ENCODE measurements at regions not wholly inside any gene's neighbourhood (a gene's known extent, or its start where the extent isn't known, plus 50 kb on each side); places are given as distances from the start of the nearest gene placed in this dataset.

DNA sequence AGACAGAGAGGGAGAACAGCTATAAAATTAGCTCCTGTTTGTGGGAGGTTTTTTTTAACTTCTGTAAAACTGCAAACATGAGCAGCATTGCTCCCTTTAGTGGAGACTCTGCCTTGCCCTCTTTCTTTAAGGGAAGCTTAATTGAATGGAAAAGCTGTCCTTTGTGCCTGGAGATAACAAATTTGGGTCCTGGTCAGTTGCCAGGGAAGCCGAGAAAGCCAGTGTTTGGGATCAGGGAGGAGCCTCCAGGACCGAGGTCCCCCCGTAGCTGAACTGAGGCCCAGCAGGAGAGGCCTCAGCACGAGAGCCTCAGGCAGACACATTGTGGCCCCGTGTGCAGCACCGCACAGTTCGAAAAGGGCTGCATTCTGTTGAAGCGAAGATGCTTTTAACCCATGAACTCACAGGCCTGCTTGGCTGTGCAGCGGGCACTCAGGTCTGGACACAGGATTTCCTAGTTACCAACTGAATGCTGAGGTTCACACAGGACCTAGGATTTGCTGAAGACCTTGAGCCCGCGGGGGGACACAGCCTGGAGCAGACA, 369.7 kb downstream of the DCDC2C start:
- Histone ChIP-seq H3K4me3 (no peak overlapping the region), H3K79me2 (ENCODE audit: control insufficient read depth, insufficient read depth, low read length) (no peaks in the 10 kb centered on the region), H3K27me3 (replicated peaks in 1 of 2; ENCODE audit: control insufficient read depth in 2 of 2, insufficient read depth in 2 of 2, low read length in 1 of 2) (no peaks in the 10 kb centered on the region), H3K4me2 (ENCODE audit: control insufficient read depth, insufficient read depth) (no peak overlapping the region), H3K27ac (ENCODE audit: control insufficient read depth, insufficient read depth) (no peak overlapping the region), H4K20me1 (ENCODE audit: control insufficient read depth, insufficient read depth) (no peaks in the 10 kb centered on the region), H3K4me1 (ENCODE audit: control insufficient read depth, insufficient read depth, low read length) (no peaks in the 10 kb centered on the region), H2AFZ (ENCODE audit: control insufficient read depth, low read depth, low read length) (no peak overlapping the region), H3K36me3 (ENCODE audit: control insufficient read depth in 2 of 2, insufficient read depth in 2 of 2, low read length in 1 of 2) (no peaks in the 10 kb centered on the region), H3K9ac (ENCODE audit: control insufficient read depth, insufficient read depth, low read length) (no peak overlapping the region), H3K9me3 (replicated peaks; ENCODE audit: control insufficient read depth, insufficient read depth, low read length) (no peaks in the 10 kb centered on the region)
- ChIA-PET RAD21 (ENCODE audit: unreplicated experiment) (no interaction called here), POLR2A (no interaction called here), CTCF (no interaction called here), SMC1A (ENCODE audit: uncharacterized antibody, unreplicated experiment) (no interaction called here)
- intact Hi-C loops (cut with micrococcal nuclease; ENCODE audit: unreplicated experiment) (no loop called here), in situ Hi-C loops (cut with MboI) (no loop called here)
- no peak for ATAC-seq
- BruUV-seq (replicated peaks), result no TSS peak
- FAIRE-seq, result no peak
- TF ChIP-seq POLR2AphosphoS5 (IDR thresholded peaks at IDR 0.05; ENCODE audit: low read length), result no peak
- TF ChIP-seq, protein P1, sequence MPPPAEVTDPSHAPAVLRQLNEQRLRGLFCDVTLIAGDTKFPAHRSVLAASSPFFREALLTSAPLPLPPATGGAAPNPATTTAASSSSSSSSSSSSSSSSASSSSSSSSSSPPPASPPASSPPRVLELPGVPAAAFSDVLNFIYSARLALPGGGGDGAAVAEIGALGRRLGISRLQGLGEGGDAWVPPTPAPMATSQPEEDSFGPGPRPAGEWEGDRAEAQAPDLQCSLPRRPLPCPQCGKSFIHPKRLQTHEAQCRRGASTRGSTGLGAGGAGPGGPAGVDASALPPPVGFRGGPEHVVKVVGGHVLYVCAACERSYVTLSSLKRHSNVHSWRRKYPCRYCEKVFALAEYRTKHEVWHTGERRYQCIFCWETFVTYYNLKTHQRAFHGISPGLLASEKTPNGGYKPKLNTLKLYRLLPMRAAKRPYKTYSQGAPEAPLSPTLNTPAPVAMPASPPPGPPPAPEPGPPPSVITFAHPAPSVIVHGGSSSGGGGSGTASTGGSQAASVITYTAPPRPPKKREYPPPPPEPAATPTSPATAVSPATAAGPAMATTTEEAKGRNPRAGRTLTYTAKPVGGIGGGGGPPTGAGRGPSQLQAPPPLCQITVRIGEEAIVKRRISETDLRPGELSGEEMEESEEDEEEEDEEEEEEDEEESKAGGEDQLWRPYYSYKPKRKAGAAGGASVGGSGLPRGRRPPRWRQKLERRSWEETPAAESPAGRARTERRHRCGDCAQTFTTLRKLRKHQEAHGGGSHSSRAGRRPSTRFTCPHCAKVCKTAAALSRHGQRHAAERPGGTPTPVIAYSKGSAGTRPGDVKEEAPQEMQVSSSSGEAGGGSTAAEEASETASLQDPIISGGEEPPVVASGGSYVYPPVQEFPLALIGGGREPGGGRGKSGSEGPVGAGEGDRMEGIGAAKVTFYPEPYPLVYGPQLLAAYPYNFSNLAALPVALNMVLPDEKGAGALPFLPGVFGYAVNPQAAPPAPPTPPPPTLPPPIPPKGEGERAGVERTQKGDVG (CRISPR knock-in tag; IDR thresholded peaks at IDR 0.05), result no peak
- TF ChIP-seq NFYA (IDR thresholded peaks at IDR 0.05; ENCODE audit: borderline replicate concordance, low read depth, low read length), result no peak
- TF ChIP-seq ZNF274 (IDR thresholded peaks at IDR 0.05; ENCODE audit: insufficient read depth, insufficient read length), result no peak
- TF ChIP-seq SMAD1 (IDR thresholded peaks at IDR 0.05; ENCODE audit: low read depth, partially characterized antibody), result no peak
- TF ChIP-seq HSF1 (IDR thresholded peaks at IDR 0.05; ENCODE audit: low read depth, low read length), result no peak
- 30% methylated on average over 9 of the region's 11 CpGs for WGBS (ENCODE audit: insufficient coverage, insufficient replicate concordance, low lambda C conversion rate, missing lambda C conversion rate)
- DNase-seq (ENCODE audit: low read depth, low spot score), result no peak

All from GM12878 (cell line).